Activated B cell treated with CpG ODN at 0.5 μM for 24 hours (primary cell): ENCODE measurements at regions not wholly inside any gene's neighbourhood (a gene's known extent, or its start where the extent isn't known, plus 50 kb on each side); places are given as distances from the start of the nearest gene placed in this dataset.

Experiments
- ATAC-seq: fragments of 200-7000 bp; cut with Tn5 transposase; one replicate; pipeline ENCODE4 v1.10.0; 2021; ENCODE audit warnings: low read depth, mild to moderate bottlenecking, moderate library complexity
- CTCF ChIA-PET: fragments of 350-600 bp; sonication (Branson Sonifier 250); formaldehyde crosslinking; loops from one replicate; lab custom pipeline; 2021; ENCODE audit warnings: antibody characterized with exemption; lab: Charles Lee
- POLR2A ChIA-PET: fragments of 350-600 bp; sonication (Branson Sonifier 250); formaldehyde crosslinking; loops from one replicate; lab custom pipeline; 2021; ENCODE audit warnings: antibody characterized with exemption; lab: Charles Lee
- DNase-seq: peaks from one replicate; pipeline ENCODE4 v3.0.0; 2022
- H3K27ac Mint-ChIP-seq: one replicate; pipeline ENCODE4 v1.8.0; 2020; ENCODE audit warnings: mixed read lengths
- H3K27me3 Mint-ChIP-seq: one replicate; pipeline ENCODE4 v1.8.0; 2021; ENCODE audit warnings: mixed read lengths
- H3K36me3 Mint-ChIP-seq: one replicate; pipeline ENCODE4 v1.8.0; 2021; ENCODE audit warnings: low read depth, mixed read lengths
- H3K4me1 Mint-ChIP-seq: one replicate; pipeline ENCODE4 v1.8.0; 2021; ENCODE audit warnings: mixed read lengths
- H3K4me3 Mint-ChIP-seq: one replicate; pipeline ENCODE4 v1.8.0; 2020; ENCODE audit warnings: mild to moderate bottlenecking, mixed read lengths
- H3K9me3 Mint-ChIP-seq: one replicate; pipeline ENCODE4 v1.8.0; 2020; ENCODE audit warnings: mixed read lengths
- CTCF ChIP-seq: fragments of 200-600 bp; IDR thresholded peaks from one replicate; pipeline ENCODE4 v1.8.0; 2022; ENCODE audit warnings: antibody characterized with exemption, mild to moderate bottlenecking
- intact Hi-C: fragments of 100-400 bp; cut with micrococcal nuclease; formaldehyde crosslinking; loops from one replicate; pipeline ENCODE4 v1.15.1; 2024

GRCh38 chr18:33934258-33934657 is 290.5 kb downstream of the NOL4 start:
- no peak for DNase-seq
- Mint-ChIP-seq H3K9me3 (no peaks in the 10 kb centered on the region), H3K4me3 (no peak overlapping the region), H3K4me1 (no peaks in the 10 kb centered on the region), H3K36me3 (no peaks in the 10 kb centered on the region), H3K27me3 (no peaks in the 10 kb centered on the region), H3K27ac (no peak overlapping the region)
- no peak for TF ChIP-seq CTCF
- POLR2A ChIA-PET = no interaction called here
- CTCF ChIA-PET = no interaction called here
- intact Hi-C loops = loop anchor here (10.0 kb wide), 1 partner anchor 409 kb away; no protein-coding TSS in a partner anchor
- ATAC-seq = no peak

- no peak for DNase-seq
- H3K36me3 Mint-ChIP-seq = no peaks in the 10 kb centered on the region
- CTCF ChIA-PET = no interaction called here
- H3K9me3 Mint-ChIP-seq = peaks cover 2% of the 10 kb centered on the region
- intact Hi-C loops = no loop called here
- H3K27ac Mint-ChIP-seq = no peak overlapping the region
- H3K4me1 Mint-ChIP-seq = no peaks in the 10 kb centered on the region
- no peak overlapping the region for H3K4me3 Mint-ChIP-seq
- POLR2A ChIA-PET = no interaction called here
- no peak for TF ChIP-seq CTCF
- no peak for ATAC-seq
- H3K27me3 Mint-ChIP-seq = no peaks in the 10 kb centered on the region
Measured at GRCh38 chr18:33928231-33928630, 296.5 kb downstream of the NOL4 start.

- no peak for ATAC-seq
Measured at GRCh38 chr18:33924576-33924975, 300.1 kb downstream of the NOL4 start.

GRCh38 chr18:33923980-33924379 is 300.7 kb downstream of the NOL4 start:
- POLR2A ChIA-PET = no interaction called here
- CTCF ChIA-PET = no interaction called here
- no peaks in the 10 kb centered on the region for H3K36me3 Mint-ChIP-seq
- DNase-seq (no peak), ATAC-seq (no peak)
- no peak for TF ChIP-seq CTCF
- no peaks in the 10 kb centered on the region for H3K4me1 Mint-ChIP-seq
- no peaks in the 10 kb centered on the region for H3K27me3 Mint-ChIP-seq
- no peak overlapping the region for H3K27ac Mint-ChIP-seq
- no peak overlapping the region for H3K4me3 Mint-ChIP-seq
- intact Hi-C loops = no loop called here
- H3K9me3 Mint-ChIP-seq = peaks cover 2% of the 10 kb centered on the region

More at GRCh38 chr18:33924576-33924975, 300.1 kb downstream of the NOL4 start:
- Mint-ChIP-seq H3K36me3 (no peaks in the 10 kb centered on the region), H3K4me1 (no peaks in the 10 kb centered on the region), H3K27ac (no peak overlapping the region), H3K4me3 (no peak overlapping the region), H3K9me3 (peaks cover 2% of the 10 kb centered on the region), H3K27me3 (no peaks in the 10 kb centered on the region)
- CTCF ChIA-PET = no interaction called here
- POLR2A ChIA-PET = no interaction called here
- no peak for TF ChIP-seq CTCF
- no peak for DNase-seq
- intact Hi-C loops = no loop called here

- ATAC-seq (no peak), DNase-seq (no peak)
- CTCF ChIA-PET = no interaction called here
- no peak overlapping the region for H3K4me3 Mint-ChIP-seq
- TF ChIP-seq CTCF = no peak
- H3K36me3 Mint-ChIP-seq = no peaks in the 10 kb centered on the region
- H3K27me3 Mint-ChIP-seq = no peaks in the 10 kb centered on the region
- no peak overlapping the region for H3K27ac Mint-ChIP-seq
- H3K4me1 Mint-ChIP-seq = no peaks in the 10 kb centered on the region
- intact Hi-C loops = loop anchor here (10.0 kb wide), 1 partner anchor 204 kb away; no protein-coding TSS in a partner anchor
- POLR2A ChIA-PET = no interaction called here
- H3K9me3 Mint-ChIP-seq = no peaks in the 10 kb centered on the region
Measured at GRCh38 chr18:33918571-33918970, 306.1 kb downstream of the NOL4 start.
